ENCODE measurements at regions not wholly inside any gene's neighbourhood (a gene's known extent, or its start where the extent isn't known, plus 50 kb on each side); places are given as distances from the start of the nearest gene placed in this dataset.

GRCh38 chr2:77652499-77652898 is 130.3 kb upstream of the LRRTM4 start:
- TF ChIP-seq CTCF (IDR thresholded peaks at IDR 0.05 in 4 of 5, conservative IDR thresholded peaks at IDR 0.05 in 1 of 5), result no peak
- TF ChIP-seq POLR2A (IDR thresholded peaks at IDR 0.05), result no peak
